GM12872 (cell line): ENCODE measurements at regions not wholly inside any gene's neighbourhood (a gene's known extent, or its start where the extent isn't known, plus 50 kb on each side); places are given as distances from the start of the nearest gene placed in this dataset.

Source experiments
- TF ChIP-seq, protein P1 (sequence below): IDR thresholded peaks from 3 replicates; pipeline ENCODE4 v1.5.1; 2011; ENCODE audit warnings: low read depth, mild to moderate bottlenecking, low read length, moderate library complexity; ENCODE audit not compliant: insufficient read depth

DNA sequence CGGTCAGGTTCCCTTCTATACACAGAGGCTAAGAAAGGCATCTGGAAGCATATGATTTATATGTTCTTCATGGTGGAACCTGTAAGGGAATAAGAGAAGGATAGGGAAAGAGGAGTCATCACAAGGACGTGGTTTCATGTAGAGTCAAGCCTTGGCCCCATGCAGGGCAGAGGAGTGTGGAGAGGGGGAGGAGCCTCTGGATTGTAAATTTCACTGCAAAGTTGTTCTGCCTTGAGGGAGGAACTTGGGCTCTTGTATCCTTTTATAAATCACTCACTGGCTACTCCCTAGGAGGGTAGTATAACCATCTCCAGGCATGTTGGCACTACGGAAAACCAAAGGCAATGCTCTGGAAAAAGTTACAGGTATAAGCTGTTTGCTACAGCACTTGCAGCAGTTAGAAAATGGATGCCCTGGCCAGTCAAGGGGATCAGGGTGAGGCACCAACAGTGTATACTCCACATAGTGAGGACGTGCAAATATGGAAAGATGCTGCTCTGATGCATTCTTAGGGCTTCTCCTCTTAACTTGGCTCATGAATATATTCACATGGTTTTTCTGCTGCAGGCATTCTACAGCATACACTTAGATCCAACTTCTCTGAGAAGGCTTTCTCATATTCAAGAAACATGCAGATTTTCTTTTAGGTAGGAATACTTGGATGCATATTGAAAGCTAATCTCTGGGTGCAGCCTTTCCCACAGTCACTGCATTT is 60.3 kb upstream of the ZNF81 start:
- TF ChIP-seq, protein P1, sequence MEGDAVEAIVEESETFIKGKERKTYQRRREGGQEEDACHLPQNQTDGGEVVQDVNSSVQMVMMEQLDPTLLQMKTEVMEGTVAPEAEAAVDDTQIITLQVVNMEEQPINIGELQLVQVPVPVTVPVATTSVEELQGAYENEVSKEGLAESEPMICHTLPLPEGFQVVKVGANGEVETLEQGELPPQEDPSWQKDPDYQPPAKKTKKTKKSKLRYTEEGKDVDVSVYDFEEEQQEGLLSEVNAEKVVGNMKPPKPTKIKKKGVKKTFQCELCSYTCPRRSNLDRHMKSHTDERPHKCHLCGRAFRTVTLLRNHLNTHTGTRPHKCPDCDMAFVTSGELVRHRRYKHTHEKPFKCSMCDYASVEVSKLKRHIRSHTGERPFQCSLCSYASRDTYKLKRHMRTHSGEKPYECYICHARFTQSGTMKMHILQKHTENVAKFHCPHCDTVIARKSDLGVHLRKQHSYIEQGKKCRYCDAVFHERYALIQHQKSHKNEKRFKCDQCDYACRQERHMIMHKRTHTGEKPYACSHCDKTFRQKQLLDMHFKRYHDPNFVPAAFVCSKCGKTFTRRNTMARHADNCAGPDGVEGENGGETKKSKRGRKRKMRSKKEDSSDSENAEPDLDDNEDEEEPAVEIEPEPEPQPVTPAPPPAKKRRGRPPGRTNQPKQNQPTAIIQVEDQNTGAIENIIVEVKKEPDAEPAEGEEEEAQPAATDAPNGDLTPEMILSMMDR, result no peak

DNA sequence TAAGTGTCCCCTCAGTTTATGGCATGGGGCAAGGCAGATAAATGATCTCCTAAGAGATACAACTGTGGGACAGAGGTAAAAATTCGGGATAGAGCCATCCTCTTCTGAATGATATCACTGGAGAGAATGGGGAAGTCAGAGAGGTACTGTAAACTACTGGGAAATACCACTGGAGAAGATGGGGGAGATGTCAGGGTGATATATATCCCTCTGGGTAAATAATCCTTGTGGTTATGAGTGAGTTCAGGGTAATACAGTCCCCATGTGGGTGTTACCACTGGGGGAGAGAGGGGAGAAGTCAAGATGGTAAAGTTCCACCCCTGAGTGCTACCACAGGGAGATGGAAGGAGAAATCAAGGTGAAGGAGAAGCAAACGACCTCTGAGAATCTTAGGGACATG is 63.9 kb upstream of the ZNF81 start:
- TF ChIP-seq, protein P1, result no peak

DNA sequence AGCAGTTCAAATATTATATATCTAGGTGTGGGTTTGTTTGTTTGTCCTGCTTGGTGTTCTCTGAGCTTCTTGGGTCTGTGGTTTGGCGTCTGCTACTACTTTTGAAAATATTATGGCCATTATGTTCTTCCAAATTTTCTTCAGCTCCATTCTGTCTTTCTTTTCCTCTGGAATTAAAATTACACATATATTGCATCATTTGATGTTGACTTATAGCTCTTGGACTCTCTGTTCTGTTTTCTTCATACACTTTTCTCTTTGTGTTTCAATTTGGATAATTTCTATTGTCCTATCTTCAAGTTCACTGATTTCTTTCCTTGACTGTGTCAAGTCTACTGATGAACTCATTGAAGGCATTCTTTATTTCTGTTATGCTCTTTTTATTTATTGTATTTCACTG is 65.2 kb upstream of the ZNF81 start:
- TF ChIP-seq, protein P1, result no peak

DNA sequence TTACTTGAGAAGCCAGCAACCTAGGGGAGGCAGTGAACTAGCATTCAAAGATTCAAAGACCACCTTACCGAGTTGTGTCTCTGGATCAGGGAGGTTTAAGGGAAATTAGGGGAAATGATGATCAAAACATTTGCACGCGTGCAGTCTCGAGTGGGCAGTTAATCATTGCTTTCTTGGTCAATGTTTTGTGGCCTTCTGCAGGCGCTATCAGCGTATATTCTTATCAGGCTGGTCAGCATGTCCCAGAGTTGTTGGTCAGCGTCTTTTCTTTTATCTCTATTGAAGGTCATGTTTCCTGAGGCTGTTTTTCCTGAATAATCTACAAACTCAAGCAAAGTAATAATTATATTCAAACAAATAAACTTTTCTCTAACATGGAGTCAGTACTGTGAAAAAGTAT is 84.0 kb upstream of the ZNF81 start:
- TF ChIP-seq, protein P1, result no peak

DNA sequence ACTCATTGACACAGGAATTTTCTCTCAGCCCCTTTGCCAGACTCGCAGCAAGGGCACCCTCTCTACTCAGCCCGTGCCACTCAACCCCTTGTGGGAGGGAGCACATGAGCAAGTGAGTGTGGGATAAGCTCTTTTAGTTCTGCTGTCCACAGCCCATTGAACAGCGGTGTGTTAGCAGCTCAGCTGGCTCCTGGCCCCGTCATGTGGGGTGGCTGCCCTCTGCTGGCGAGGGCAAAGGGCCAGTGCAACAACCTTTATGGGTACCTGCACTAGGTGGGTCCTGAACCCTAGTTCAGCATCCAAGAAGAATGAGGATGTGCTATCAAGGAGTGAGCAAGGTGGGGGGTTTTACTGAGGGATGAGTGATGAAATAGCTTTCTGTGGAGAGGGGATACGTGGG is 85.0 kb upstream of the ZNF81 start:
- TF ChIP-seq, protein P1, result peak; percentile 40; the same call in 2 of the 3 replicates

DNA sequence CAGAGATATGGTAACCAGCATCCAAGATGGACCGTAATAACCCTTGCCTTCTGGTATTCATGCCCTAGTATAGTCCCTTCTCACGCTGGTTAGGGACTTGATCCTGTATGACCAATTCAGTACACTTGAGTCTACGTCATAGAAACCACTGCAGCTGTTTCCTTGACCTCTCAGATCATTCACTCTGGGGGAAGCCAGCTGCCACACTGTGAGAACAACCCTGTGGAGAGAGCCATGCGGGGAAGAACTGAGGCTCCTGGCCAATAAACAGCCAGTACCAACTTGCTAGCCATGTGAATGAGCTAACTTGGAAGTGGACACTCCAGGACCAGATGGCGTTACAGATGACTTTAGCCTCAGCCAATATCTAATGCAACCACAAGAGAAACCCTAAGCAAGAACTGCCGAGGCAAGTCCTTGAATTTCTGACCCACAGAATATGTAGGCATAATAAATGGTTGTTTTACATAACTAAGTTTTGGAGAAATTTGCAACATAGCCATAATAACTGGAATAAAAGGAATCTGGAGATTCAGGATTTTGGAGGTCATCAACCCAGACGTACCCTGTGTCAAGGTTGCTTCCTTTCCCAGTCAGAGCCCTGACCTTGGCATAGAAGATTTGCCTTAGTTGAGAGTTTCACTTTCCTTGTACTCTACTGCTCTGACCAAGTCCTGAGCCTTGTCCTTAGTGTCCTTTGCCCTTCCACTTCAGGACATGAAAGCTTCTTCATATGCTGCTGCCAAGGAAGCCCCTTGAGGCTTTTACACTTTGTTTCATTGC is 87.3 kb upstream of the ZNF81 start:
- TF ChIP-seq, protein P1, result no peak

DNA sequence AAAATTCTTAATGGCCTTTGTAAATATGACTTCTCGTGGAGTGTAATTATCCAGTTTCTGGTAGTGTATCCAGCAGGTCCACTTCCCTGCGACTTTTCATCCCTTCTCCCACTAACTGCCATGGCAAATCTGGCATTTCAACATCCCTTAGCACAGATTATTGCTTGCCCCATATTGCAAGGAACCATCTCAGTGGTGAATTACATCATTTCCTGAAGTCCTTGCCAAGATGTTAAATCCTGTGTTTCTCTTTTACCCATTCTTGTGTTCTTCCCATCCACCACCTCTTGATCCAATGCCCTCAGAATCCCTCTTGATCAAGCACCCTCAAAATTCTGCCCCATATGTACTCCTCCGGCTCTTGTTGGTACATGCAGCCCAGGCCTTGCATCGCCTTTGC is 88.1 kb upstream of the ZNF81 start:
- TF ChIP-seq, protein P1, result no peak
